MM.1S (cell line): ENCODE measurements at regions not wholly inside any gene's neighbourhood (a gene's known extent, or its start where the extent isn't known, plus 50 kb on each side); places are given as distances from the start of the nearest gene placed in this dataset.
"Not testable (repeated sequence)": the region's sequence is repeated elsewhere in the genome, so short reads cannot be mapped to it uniquely, and the experiment has no call there.

Experiments
- EZH2 ChIP-seq: fragments of 300-600 bp; sonication (generic); optimal IDR thresholded peaks from 2 replicates; pipeline ENCODE3; 2017; ENCODE audit warnings: low read depth, mild to moderate bottlenecking, antibody characterized with exemption, low read length, mixed read lengths
- EZH2phosphoT487 ChIP-seq: fragments of 300-600 bp; sonication (generic); IDR thresholded peaks from 2 replicates; pipeline ENCODE4 v1.6.1; 2018; ENCODE audit warnings: antibody characterized with exemption, low read length
- TF ChIP-seq, protein P1 (sequence below): fragments of 300-600 bp; sonication (generic); IDR thresholded peaks from 2 replicates; pipeline ENCODE4 v1.5.1; 2016; ENCODE audit warnings: antibody characterized with exemption, low read length, mixed read lengths

DNA sequence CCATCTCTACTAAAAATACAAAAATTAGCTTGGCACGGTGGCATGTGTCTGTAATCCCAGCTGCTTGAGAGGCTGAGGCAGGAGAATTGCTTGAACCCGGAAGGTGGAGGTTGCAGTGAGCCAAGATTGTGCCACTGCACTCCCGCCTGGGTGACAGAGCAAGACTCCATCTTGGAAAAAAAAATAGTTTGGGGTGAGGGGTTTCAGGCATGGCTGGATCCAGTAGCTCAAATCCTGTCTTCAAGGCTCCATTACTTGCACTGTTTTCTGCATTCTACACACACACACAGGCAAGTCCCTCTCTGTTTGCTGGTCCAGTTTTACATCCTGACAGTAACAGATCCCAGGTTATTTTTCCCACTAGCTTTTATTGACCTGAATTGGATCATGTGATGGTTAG, 387.5 kb downstream of the PREX1 start:
- TF ChIP-seq EZH2, EZH2phosphoT487: not testable (repeated sequence)
- TF ChIP-seq, protein P1, sequence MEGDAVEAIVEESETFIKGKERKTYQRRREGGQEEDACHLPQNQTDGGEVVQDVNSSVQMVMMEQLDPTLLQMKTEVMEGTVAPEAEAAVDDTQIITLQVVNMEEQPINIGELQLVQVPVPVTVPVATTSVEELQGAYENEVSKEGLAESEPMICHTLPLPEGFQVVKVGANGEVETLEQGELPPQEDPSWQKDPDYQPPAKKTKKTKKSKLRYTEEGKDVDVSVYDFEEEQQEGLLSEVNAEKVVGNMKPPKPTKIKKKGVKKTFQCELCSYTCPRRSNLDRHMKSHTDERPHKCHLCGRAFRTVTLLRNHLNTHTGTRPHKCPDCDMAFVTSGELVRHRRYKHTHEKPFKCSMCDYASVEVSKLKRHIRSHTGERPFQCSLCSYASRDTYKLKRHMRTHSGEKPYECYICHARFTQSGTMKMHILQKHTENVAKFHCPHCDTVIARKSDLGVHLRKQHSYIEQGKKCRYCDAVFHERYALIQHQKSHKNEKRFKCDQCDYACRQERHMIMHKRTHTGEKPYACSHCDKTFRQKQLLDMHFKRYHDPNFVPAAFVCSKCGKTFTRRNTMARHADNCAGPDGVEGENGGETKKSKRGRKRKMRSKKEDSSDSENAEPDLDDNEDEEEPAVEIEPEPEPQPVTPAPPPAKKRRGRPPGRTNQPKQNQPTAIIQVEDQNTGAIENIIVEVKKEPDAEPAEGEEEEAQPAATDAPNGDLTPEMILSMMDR = not testable (repeated sequence)
